Trophoblast cell (in vitro differentiated cells and primary cell): ENCODE measurements at regions not wholly inside any gene's neighbourhood (a gene's known extent, or its start where the extent isn't known, plus 50 kb on each side); places are given as distances from the start of the nearest gene placed in this dataset.

ENCODE experiments used
- DNase-seq, 2 donors: peaks; one replicate each; pipeline ENCODE4 v3.0.0-alpha.2; 2016
- H2AFZ ChIP-seq: 2 replicates; pipeline ENCODE4 v1.6.1; 2013; ENCODE audit warnings: low read length, moderate library complexity, mild to moderate bottlenecking; ENCODE audit not compliant: insufficient read depth, poor library complexity
- H2AK5ac ChIP-seq: 2 replicates; pipeline ENCODE4 v1.6.1; 2013; ENCODE audit warnings: mild to moderate bottlenecking, low read length
- H2BK120ac ChIP-seq: 2 replicates; pipeline ENCODE4 v1.6.1; 2013; ENCODE audit warnings: low read length, mild to moderate bottlenecking, moderate library complexity; ENCODE audit not compliant: insufficient read depth, poor library complexity
- H2BK12ac ChIP-seq: 2 replicates; pipeline ENCODE4 v1.6.1; 2013; ENCODE audit warnings: mild to moderate bottlenecking, low read length, moderate library complexity
- H2BK5ac ChIP-seq: 2 replicates; pipeline ENCODE4 v1.6.1; 2013; ENCODE audit warnings: low read length, low read depth, moderate library complexity, mild to moderate bottlenecking; ENCODE audit not compliant: poor library complexity
- H3K14ac ChIP-seq: 2 replicates; pipeline ENCODE4 v1.6.1; 2013; ENCODE audit warnings: mild to moderate bottlenecking, low read length
- H3K18ac ChIP-seq: 2 replicates; pipeline ENCODE4 v1.6.1; 2013; ENCODE audit warnings: mild to moderate bottlenecking, low read length
- H3K23ac ChIP-seq: 2 replicates; pipeline ENCODE4 v1.6.1; 2013; ENCODE audit warnings: low read length
- H3K27ac ChIP-seq: 2 replicates; pipeline ENCODE4 v1.5.1; 2013; ENCODE audit warnings: low read depth, mild to moderate bottlenecking, inconsistent platforms, low read length, moderate library complexity
- H3K27me3 ChIP-seq: 2 replicates; pipeline ENCODE4 v1.6.1; 2013; ENCODE audit warnings: inconsistent platforms, mild to moderate bottlenecking, low read length, moderate library complexity; ENCODE audit not compliant: insufficient read depth
- H3K36me3 ChIP-seq, 2 experiments: 1 replicate in 1 of 2; 2 replicates in 1 of 2; pipeline ENCODE4 v1.6.1; 2013; ENCODE audit warnings: low read length in 2 of 2, mild to moderate bottlenecking in 2 of 2, moderate library complexity in 1 of 2; ENCODE audit not compliant: insufficient read depth in 2 of 2, control insufficient read depth in 1 of 2
- H3K4ac ChIP-seq: 2 replicates; pipeline ENCODE4 v1.6.1; 2013; ENCODE audit warnings: low read depth, mild to moderate bottlenecking, low read length, moderate library complexity
- H3K4me1 ChIP-seq, 2 experiments: 1 replicate in 1 of 2; 2 replicates in 1 of 2; pipeline ENCODE4 v1.6.1; 2013; ENCODE audit warnings: low read length in 2 of 2, mild to moderate bottlenecking in 2 of 2, moderate library complexity in 1 of 2; ENCODE audit not compliant: insufficient read depth in 2 of 2, control insufficient read depth in 1 of 2
- H3K4me2 ChIP-seq: 2 replicates; pipeline ENCODE4 v1.6.1; 2013; ENCODE audit warnings: inconsistent platforms, mild to moderate bottlenecking, low read length, moderate library complexity
- H3K4me3 ChIP-seq: 2 replicates; pipeline ENCODE4 v1.5.1; 2013; ENCODE audit warnings: mild to moderate bottlenecking, low read depth, low read length, inconsistent platforms
- H3K79me1 ChIP-seq: one replicate; pipeline ENCODE4 v1.6.1; 2013; ENCODE audit warnings: low read length
- H3K79me2 ChIP-seq: 2 replicates; pipeline ENCODE4 v1.6.1; 2013; ENCODE audit warnings: low read length, mild to moderate bottlenecking; ENCODE audit not compliant: control insufficient read depth, insufficient read depth, poor library complexity
- H3K9ac ChIP-seq: 2 replicates; pipeline ENCODE4 v1.6.1; 2013; ENCODE audit warnings: mild to moderate bottlenecking, low read length
- H3K9me3 ChIP-seq: 2 replicates; pipeline ENCODE4 v1.6.1; 2013; ENCODE audit warnings: low read depth, mild to moderate bottlenecking, control low read depth, inconsistent platforms, low read length; ENCODE audit not compliant: insufficient read depth
- H4K12ac ChIP-seq: 2 replicates; pipeline ENCODE4 v1.6.1; 2013; ENCODE audit warnings: low read depth, mild to moderate bottlenecking, low read length, moderate library complexity
- H4K8ac ChIP-seq: 2 replicates; pipeline ENCODE4 v1.6.1; 2013; ENCODE audit warnings: low read depth, mild to moderate bottlenecking, low read length, moderate library complexity
- H4K91ac ChIP-seq: one replicate; pipeline ENCODE4 v1.6.1; 2013; ENCODE audit warnings: low read depth, mild to moderate bottlenecking, low read length, moderate library complexity
- WGBS: extraction: QIAGEN DNeasy Blood & Tissue Kit; methylation state at CpG from one replicate; pipeline ENCODE4 v1.1.7; 2013; ENCODE audit warnings: missing lambda C conversion rate; ENCODE audit not compliant: insufficient read length, insufficient coverage; ENCODE audit errors: extremely low coverage; 5-methylcytosine and 5-hydroxymethylcytosine counted together

- Histone ChIP-seq H4K12ac (no peak overlapping the region), H4K91ac (no peak overlapping the region), H3K23ac (no peak overlapping the region), H3K18ac (no peak overlapping the region), H3K9me3 (no peaks in the 10 kb centered on the region), H3K27ac (no peak overlapping the region), H3K4me1 (no peaks in the 10 kb centered on the region), H2BK12ac (no peak overlapping the region), H2BK120ac (no peak overlapping the region), H4K8ac (no peak overlapping the region), H3K79me1 (no peaks in the 10 kb centered on the region), H3K4me2 (no peak overlapping the region), H2AFZ (no peak overlapping the region), H3K4ac (no peak overlapping the region), H3K79me2 (no peaks in the 10 kb centered on the region), H3K27me3 (no peaks in the 10 kb centered on the region), H3K36me3 (no peaks in the 10 kb centered on the region), H3K9ac (no peak overlapping the region), H2BK5ac (no peak overlapping the region), H3K14ac (no peak overlapping the region), H2AK5ac (no peak overlapping the region), H3K4me3 (no peak overlapping the region)
- no CpG with 5 or more reads among the region's 2 CpGs for WGBS
- DNase-seq, result no peak
These were observed 501.1 kb upstream of the POU3F2 start for GRCh38 chr6:98333273-98333672.

- H3K79me2 ChIP-seq, result no peaks in the 10 kb centered on the region
- H3K27ac ChIP-seq, result no peak overlapping the region
- H3K9me3 ChIP-seq, result no peaks in the 10 kb centered on the region
- H4K91ac ChIP-seq, result no peak overlapping the region
- no peak overlapping the region for H3K4me2 ChIP-seq
- no peak overlapping the region for H3K18ac ChIP-seq
- no peak overlapping the region for H2AK5ac ChIP-seq
- no peak overlapping the region for H2BK12ac ChIP-seq
- H2AFZ ChIP-seq, result no peak overlapping the region
- no peaks in the 10 kb centered on the region for H3K4me1 ChIP-seq
- no peak overlapping the region for H4K12ac ChIP-seq
- no peak overlapping the region for H3K4me3 ChIP-seq
- no peak overlapping the region for H2BK120ac ChIP-seq
- no peak overlapping the region for H4K8ac ChIP-seq
- H3K4ac ChIP-seq, result no peak overlapping the region
- H3K79me1 ChIP-seq, result no peaks in the 10 kb centered on the region
- no peak overlapping the region for H3K23ac ChIP-seq
- H3K27me3 ChIP-seq, result no peaks in the 10 kb centered on the region
- H3K14ac ChIP-seq, result no peak overlapping the region
- no peak overlapping the region for H3K9ac ChIP-seq
- H3K36me3 ChIP-seq, result no peaks in the 10 kb centered on the region
- H2BK5ac ChIP-seq, result no peak overlapping the region
- DNase-seq, result no peak
These were observed 498.8 kb upstream of the POU3F2 start for GRCh38 chr6:98335594-98335993.

DNA sequence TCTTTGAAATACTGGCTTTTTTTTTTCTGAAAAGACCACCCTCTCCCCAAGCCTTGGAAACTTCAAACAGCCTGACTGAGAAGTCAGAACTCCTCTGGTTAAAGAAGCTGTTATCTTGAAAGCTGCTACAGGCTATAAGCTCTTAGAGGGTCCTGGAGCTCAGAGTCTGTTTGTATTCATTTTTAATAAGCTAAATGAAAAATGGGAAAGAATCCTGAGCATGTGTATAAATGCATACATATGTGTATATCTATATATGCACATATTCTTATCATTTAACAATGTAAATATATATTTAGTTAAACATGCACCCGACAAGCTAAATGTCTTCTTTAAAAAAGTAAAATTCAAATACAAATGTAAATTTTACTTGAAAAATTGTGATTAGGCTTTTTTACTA is 494.9 kb upstream of the POU3F2 start:
- Histone ChIP-seq H4K12ac (no peak overlapping the region), H3K18ac (no peak overlapping the region), H3K36me3 (no peaks in the 10 kb centered on the region), H4K8ac (no peak overlapping the region), H3K9me3 (no peaks in the 10 kb centered on the region), H2BK120ac (no peak overlapping the region), H3K27ac (no peak overlapping the region), H3K79me1 (no peaks in the 10 kb centered on the region), H3K4me2 (no peak overlapping the region), H3K4ac (no peak overlapping the region), H3K79me2 (no peaks in the 10 kb centered on the region), H2AFZ (no peak overlapping the region), H2BK5ac (no peak overlapping the region), H3K4me1 (no peaks in the 10 kb centered on the region), H3K23ac (no peak overlapping the region), H3K14ac (no peak overlapping the region), H3K4me3 (no peak overlapping the region), H4K91ac (no peak overlapping the region), H3K9ac (no peak overlapping the region), H2AK5ac (no peak overlapping the region), H2BK12ac (no peak overlapping the region), H3K27me3 (no peaks in the 10 kb centered on the region)
- WGBS, result no CpG with 5 or more reads among the region's 1 CpG
- no peak for DNase-seq

GRCh38 chr6:98343004-98343403 is 491.4 kb upstream of the POU3F2 start:
- H3K9me3 ChIP-seq, result no peaks in the 10 kb centered on the region
- no peaks in the 10 kb centered on the region for H3K79me2 ChIP-seq
- no peaks in the 10 kb centered on the region for H3K27me3 ChIP-seq
- no peak overlapping the region for H3K14ac ChIP-seq
- H4K8ac ChIP-seq, result no peak overlapping the region
- no peak overlapping the region for H3K4me3 ChIP-seq
- no peaks in the 10 kb centered on the region for H3K36me3 ChIP-seq
- no peak overlapping the region for H3K18ac ChIP-seq
- H4K12ac ChIP-seq, result no peak overlapping the region
- no peaks in the 10 kb centered on the region for H3K79me1 ChIP-seq
- H3K4ac ChIP-seq, result no peak overlapping the region
- H3K9ac ChIP-seq, result no peak overlapping the region
- H2AK5ac ChIP-seq, result no peak overlapping the region
- no peaks in the 10 kb centered on the region for H3K4me1 ChIP-seq
- DNase-seq, result no peak
- H3K23ac ChIP-seq, result no peak overlapping the region
- no peak overlapping the region for H2BK120ac ChIP-seq
- no peak overlapping the region for H2AFZ ChIP-seq
- H3K27ac ChIP-seq, result no peak overlapping the region
- H4K91ac ChIP-seq, result no peak overlapping the region
- no peak overlapping the region for H3K4me2 ChIP-seq
- H2BK5ac ChIP-seq, result no peak overlapping the region
- H2BK12ac ChIP-seq, result no peak overlapping the region

GRCh38 chr6:98343797-98344196 is 490.6 kb upstream of the POU3F2 start:
- no peak overlapping the region for H2BK5ac ChIP-seq
- no peak overlapping the region for H3K23ac ChIP-seq
- H3K36me3 ChIP-seq, result no peaks in the 10 kb centered on the region
- no peak overlapping the region for H2BK12ac ChIP-seq
- no peaks in the 10 kb centered on the region for H3K27me3 ChIP-seq
- H3K4me3 ChIP-seq, result no peak overlapping the region
- no peak overlapping the region for H2AFZ ChIP-seq
- no peak overlapping the region for H4K12ac ChIP-seq
- no peak overlapping the region for H4K8ac ChIP-seq
- no peak overlapping the region for H4K91ac ChIP-seq
- no peak overlapping the region for H2BK120ac ChIP-seq
- H3K4me1 ChIP-seq, result no peaks in the 10 kb centered on the region
- DNase-seq, result no peak
- no peak overlapping the region for H3K4ac ChIP-seq
- H3K27ac ChIP-seq, result no peak overlapping the region
- H3K79me1 ChIP-seq, result no peaks in the 10 kb centered on the region
- no peak overlapping the region for H3K18ac ChIP-seq
- no peak overlapping the region for H3K14ac ChIP-seq
- H3K4me2 ChIP-seq, result no peak overlapping the region
- no peaks in the 10 kb centered on the region for H3K9me3 ChIP-seq
- H2AK5ac ChIP-seq, result no peak overlapping the region
- H3K9ac ChIP-seq, result no peak overlapping the region
- no peaks in the 10 kb centered on the region for H3K79me2 ChIP-seq
